Stimulated activated naive B cell treated with anti-CD40 and anti-IgM and Interleukin-4, amounts not matched to agents 10 μg/mL and 1 μg/mL and 100 μg/mL, for 72 hours (primary cell): ENCODE measurements at regions not wholly inside any gene's neighbourhood (a gene's known extent, or its start where the extent isn't known, plus 50 kb on each side); places are given as distances from the start of the nearest gene placed in this dataset.
"Not testable (repeated sequence)": the region's sequence is repeated elsewhere in the genome, so short reads cannot be mapped to it uniquely, and the experiment has no call there.

Experiments used
- ATAC-seq, 2 donors: fragments of 150-1000 bp; cut with Tn5 transposase; replicated peaks; 2 replicates each; pipeline ENCODE4 v1.10.0; 2021; ENCODE audit warnings: moderate library complexity in 1 of 2
- DNase-seq: peaks from one replicate; pipeline ENCODE4 v3.0.0; 2021
- H3K27ac Mint-ChIP-seq: one replicate; pipeline ENCODE4 v1.8.0; 2022; ENCODE audit warnings: mild to moderate bottlenecking, mixed read lengths
- H3K27me3 Mint-ChIP-seq, 2 donors: one replicate each; pipeline ENCODE4 v1.8.0; 2022; ENCODE audit warnings: mixed read lengths in 2 of 2
- H3K36me3 Mint-ChIP-seq, 2 donors: one replicate each; pipeline ENCODE4 v1.8.0; 2022; ENCODE audit warnings: mixed read lengths in 2 of 2, mild to moderate bottlenecking in 1 of 2
- H3K4me1 Mint-ChIP-seq, 2 donors: one replicate each; pipeline ENCODE4 v1.8.0; 2022; ENCODE audit warnings: mixed read lengths in 2 of 2, mild to moderate bottlenecking in 1 of 2
- H3K4me3 Mint-ChIP-seq, 2 donors: one replicate each; pipeline ENCODE4 v1.8.0; 2022; ENCODE audit warnings: mild to moderate bottlenecking in 2 of 2, mixed read lengths in 2 of 2, moderate library complexity in 1 of 2
- H3K9me3 Mint-ChIP-seq, 2 donors: one replicate each; pipeline ENCODE4 v1.8.0; 2022; ENCODE audit warnings: mixed read lengths in 2 of 2, mild to moderate bottlenecking in 1 of 2

DNA sequence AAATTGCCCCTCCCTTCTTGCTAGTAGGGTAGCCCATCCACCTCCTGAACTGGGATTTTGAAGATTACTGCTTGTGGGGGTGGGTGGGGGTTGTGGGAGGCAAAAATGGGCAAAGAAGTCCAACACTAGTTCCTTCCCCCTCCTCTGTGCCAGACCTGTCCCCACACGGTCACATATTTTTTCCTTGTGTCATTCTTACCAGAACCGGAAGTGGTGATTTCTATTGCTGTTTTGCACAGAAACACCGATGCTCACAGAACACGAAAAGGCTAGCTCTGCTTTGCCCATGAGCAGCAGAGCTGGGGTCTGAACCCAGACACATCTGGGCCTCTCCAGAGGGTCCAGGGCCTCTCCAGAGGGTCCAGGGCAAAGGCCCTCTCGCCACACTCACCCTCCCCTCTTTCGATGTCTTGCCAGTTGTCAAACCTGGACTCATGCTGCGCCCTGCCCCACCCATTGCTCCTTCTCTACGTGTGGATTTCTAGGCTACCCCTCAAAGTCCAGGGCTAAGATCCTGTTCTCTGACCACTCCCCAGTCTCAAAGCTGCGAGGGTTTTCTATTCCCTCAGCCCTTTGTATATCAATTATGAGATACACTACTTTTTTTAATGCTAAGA, 264.4 kb upstream of the MSX2 start:
- DNase-seq (no peak), ATAC-seq (no peak)
- no peak overlapping the region for H3K4me3 Mint-ChIP-seq
- no peak overlapping the region for H3K27ac Mint-ChIP-seq
- no peaks in the 10 kb centered on the region for H3K27me3 Mint-ChIP-seq
- H3K4me1 Mint-ChIP-seq, result no peaks in the 10 kb centered on the region
- peaks cover 0 to 4% of the 10 kb centered on the region in 2 donors for H3K9me3 Mint-ChIP-seq
- no peaks in the 10 kb centered on the region for H3K36me3 Mint-ChIP-seq

GRCh38 chr5:174462129-174462528, 262.3 kb upstream of the MSX2 start:
- Mint-ChIP-seq H3K4me1 (no peaks in the 10 kb centered on the region), H3K9me3 (peaks cover 2 to 4% of the 10 kb centered on the region in 2 donors), H3K4me3 (no peak overlapping the region), H3K27ac (no peak overlapping the region), H3K36me3 (no peaks in the 10 kb centered on the region), H3K27me3 (no peaks in the 10 kb centered on the region)
- DNase-seq (no peak), ATAC-seq (no peak)

DNA sequence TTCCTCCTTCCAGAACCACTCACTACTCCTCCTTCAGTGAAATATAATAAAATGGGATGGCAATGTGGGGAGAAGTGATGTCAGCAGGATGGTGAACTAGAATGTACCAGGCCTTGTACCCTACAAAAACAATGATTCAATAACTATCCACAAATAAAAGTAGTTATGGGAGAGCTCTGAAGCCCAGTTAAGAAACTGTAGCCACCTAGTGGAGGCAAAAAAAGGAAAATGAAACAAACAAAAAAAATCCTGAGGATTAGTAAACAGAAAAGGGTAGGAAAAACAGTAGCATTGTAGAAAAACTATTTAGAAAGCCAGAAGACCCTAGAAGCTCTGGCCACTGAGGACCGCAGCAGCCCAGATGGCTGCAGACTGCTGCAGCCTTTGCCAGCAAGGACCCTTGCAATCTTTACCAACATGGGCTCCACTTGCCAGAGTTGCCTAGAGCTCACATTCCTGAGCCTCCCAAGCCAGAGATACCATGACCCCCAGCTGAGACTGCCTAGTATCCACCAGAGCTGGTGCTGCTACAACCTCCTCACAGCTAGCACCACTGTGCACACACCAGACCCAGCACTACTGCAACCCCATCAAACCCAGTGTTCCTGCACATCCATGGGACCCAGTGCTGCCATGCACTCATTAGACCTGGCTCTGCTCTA, 259.7 kb upstream of the MSX2 start:
- Mint-ChIP-seq H3K36me3 (no peaks in the 10 kb centered on the region), H3K27ac (no peak overlapping the region), H3K9me3 (peaks cover 3% of the 10 kb centered on the region in 2 donors), H3K4me1 (no peaks in the 10 kb centered on the region), H3K27me3 (no peaks in the 10 kb centered on the region), H3K4me3 (no peak overlapping the region)
- no peak for DNase-seq
- no peak for ATAC-seq

DNA sequence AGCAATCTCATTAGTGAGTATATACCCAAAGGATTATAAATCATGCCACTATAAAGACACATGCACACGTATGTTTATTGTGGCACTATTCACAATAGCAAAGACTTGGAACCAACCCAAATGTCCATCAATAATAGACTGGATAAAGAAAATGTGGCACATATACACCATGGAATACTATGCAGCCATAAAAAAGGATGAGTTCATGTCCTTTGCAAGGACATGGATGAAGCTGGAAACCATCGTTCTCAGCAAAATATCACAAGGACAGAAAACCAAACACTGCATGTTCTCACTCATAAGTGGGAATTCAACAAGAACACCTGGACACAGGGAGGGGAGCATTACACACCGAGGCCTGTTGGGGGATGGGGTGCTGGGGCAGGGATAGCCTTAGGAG, 252.9 kb upstream of the MSX2 start:
- H3K9me3 Mint-ChIP-seq, result peaks cover 11 to 15% of the 10 kb centered on the region in 2 donors
- H3K4me3 Mint-ChIP-seq, DNase-seq, ATAC-seq, H3K4me1 Mint-ChIP-seq, H3K27ac Mint-ChIP-seq, H3K27me3 Mint-ChIP-seq, H3K36me3 Mint-ChIP-seq: not testable (repeated sequence)

GRCh38 chr5:174472956-174473355, 251.4 kb upstream of the MSX2 start:
- Mint-ChIP-seq H3K36me3 (no peaks in the 10 kb centered on the region), H3K27me3 (no peaks in the 10 kb centered on the region), H3K9me3 (peaks cover 11% of the 10 kb centered on the region in 2 donors), H3K4me1 (no peaks in the 10 kb centered on the region), H3K4me3 (no peak overlapping the region), H3K27ac (no peak overlapping the region)
- no peak for DNase-seq
- ATAC-seq, result no peak

DNA sequence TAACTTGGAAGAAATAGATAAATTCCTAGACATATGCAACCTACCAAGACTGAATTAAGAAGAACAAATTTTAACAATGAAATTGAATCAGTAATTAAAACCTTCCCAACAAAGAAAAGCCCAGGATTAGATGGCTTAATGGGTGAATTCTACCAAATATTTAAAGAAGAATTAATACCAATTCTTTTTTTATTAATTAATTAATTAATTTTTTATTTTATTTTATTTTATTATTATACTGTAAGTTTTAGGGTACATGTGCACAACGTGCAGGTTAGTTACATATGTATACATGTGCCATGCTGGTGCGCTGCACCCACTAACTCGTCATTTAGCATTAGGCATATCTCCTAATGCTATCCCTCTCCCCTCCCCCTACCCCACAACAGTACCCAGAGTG, 248.4 kb upstream of the MSX2 start:
- not testable (repeated sequence) for H3K4me1 Mint-ChIP-seq, H3K27me3 Mint-ChIP-seq, ATAC-seq, H3K36me3 Mint-ChIP-seq, H3K27ac Mint-ChIP-seq, H3K4me3 Mint-ChIP-seq, DNase-seq
- peaks cover 11 to 16% of the 10 kb centered on the region in 2 donors for H3K9me3 Mint-ChIP-seq

GRCh38 chr5:174479325-174479724, 245.1 kb upstream of the MSX2 start:
- Mint-ChIP-seq H3K27ac (no peak overlapping the region), H3K4me1 (no peaks in the 10 kb centered on the region), H3K4me3 (no peak overlapping the region), H3K36me3 (no peaks in the 10 kb centered on the region), H3K9me3 (peaks cover 14 to 17% of the 10 kb centered on the region in 2 donors), H3K27me3 (peaks cover 0 to 3% of the 10 kb centered on the region in 2 donors)
- ATAC-seq (no peak), DNase-seq (no peak)

GRCh38 chr5:174481737-174482136, 242.6 kb upstream of the MSX2 start:
- Mint-ChIP-seq H3K27me3 (peaks cover 0 to 3% of the 10 kb centered on the region in 2 donors), H3K4me3 (no peak overlapping the region), H3K27ac (no peak overlapping the region), H3K4me1 (no peaks in the 10 kb centered on the region), H3K36me3 (no peaks in the 10 kb centered on the region), H3K9me3 (peaks cover 8 to 14% of the 10 kb centered on the region in 2 donors)
- DNase-seq (no peak), ATAC-seq (no peak)

DNA sequence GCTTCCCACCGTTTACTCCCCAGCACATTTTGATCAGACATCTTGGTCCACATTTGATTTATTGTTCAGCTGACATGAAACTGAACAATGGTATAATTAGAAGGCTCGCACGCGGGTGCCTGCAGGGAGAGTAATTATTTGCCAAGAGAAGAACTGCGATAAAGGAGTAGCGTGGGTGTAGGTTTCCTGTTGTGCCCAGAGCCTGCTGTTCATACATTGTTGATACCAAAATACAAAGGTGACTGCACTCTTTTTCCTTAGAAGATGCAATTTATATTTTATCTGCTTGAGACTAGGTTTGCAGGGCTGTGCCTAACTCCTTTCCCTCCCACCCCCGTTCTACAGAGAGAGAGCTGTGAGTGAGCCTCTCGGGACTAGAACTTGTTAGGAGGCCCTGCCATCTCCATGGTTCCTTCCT, 241.8 kb upstream of the MSX2 start:
- Mint-ChIP-seq H3K4me3 (no peak overlapping the region), H3K9me3 (peaks cover 8 to 15% of the 10 kb centered on the region in 2 donors), H3K27ac (no peak overlapping the region), H3K36me3 (no peaks in the 10 kb centered on the region), H3K4me1 (no peaks in the 10 kb centered on the region), H3K27me3 (peaks cover 0 to 3% of the 10 kb centered on the region in 2 donors)
- no peak for ATAC-seq
- no peak for DNase-seq

DNA sequence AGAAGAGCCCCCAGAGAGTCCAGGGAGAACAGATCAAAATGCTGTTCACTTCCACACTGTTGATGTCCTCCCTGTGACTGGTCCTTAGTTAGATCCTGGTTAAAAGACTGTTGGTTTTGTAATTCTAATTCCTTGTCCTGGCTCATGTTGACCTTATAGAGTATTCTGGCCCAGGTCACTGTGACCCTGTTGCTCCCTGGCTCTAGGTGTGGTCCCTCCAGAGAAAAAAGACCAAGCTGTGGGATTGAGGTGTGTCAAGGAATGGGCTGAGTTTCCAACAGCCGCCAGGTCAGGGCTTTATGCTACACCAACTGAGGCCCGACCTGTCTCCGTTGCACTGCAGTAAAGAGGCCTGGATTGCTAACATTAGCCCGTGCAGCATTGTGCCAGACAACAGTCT, 241.0 kb upstream of the MSX2 start:
- DNase-seq, result no peak
- Mint-ChIP-seq H3K27ac (no peak overlapping the region), H3K4me1 (no peaks in the 10 kb centered on the region), H3K27me3 (peaks cover 0 to 3% of the 10 kb centered on the region in 2 donors), H3K4me3 (no peak overlapping the region), H3K9me3 (peaks cover 8 to 14% of the 10 kb centered on the region in 2 donors), H3K36me3 (no peaks in the 10 kb centered on the region)
- no peak for ATAC-seq

GRCh38 chr5:174489215-174489614, 235.2 kb upstream of the MSX2 start:
- H3K36me3 Mint-ChIP-seq, result no peaks in the 10 kb centered on the region
- peaks cover 4% of the 10 kb centered on the region in 2 donors for H3K9me3 Mint-ChIP-seq
- no peak overlapping the region for H3K27ac Mint-ChIP-seq
- H3K4me1 Mint-ChIP-seq, result no peaks in the 10 kb centered on the region
- ATAC-seq (no peak), DNase-seq (no peak)
- no peak overlapping the region for H3K4me3 Mint-ChIP-seq
- no peaks in the 10 kb centered on the region for H3K27me3 Mint-ChIP-seq

DNA sequence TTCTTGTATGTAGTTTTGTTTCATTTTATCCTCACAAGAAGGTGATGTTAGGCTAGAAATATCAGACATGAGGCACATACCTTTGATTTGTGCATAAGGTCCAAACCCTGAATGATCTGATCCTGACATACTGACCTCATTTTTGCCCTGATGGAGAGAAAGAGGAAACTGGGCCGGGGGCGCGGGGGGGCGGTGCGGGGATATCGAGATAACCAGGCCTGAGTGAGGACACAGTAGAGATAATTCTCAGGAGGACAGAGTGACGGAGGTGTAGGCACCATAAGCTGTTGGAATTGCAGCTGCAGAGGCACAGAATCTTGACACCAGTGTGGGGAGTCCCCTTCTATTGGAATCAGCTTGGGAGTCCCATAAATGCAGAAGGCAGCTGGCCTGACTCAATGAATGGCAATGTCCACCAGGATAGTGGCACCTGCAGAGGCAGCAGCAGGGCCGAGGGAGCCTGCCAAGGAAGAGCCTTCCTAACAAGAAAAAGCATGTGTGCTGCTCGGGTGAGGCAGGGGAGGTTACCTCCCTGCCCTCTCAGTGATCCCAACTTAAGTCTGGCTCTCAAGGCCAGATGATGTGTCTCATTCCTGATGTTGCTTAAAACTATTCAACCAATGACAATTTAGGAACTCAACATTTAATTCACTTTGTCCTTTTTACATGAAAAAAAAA, 234.3 kb upstream of the MSX2 start:
- H3K4me1 Mint-ChIP-seq, result no peaks in the 10 kb centered on the region
- ATAC-seq (no peak), DNase-seq (no peak)
- no peak overlapping the region for H3K4me3 Mint-ChIP-seq
- peaks cover 0 to 2% of the 10 kb centered on the region in 2 donors for H3K9me3 Mint-ChIP-seq
- H3K27me3 Mint-ChIP-seq, result no peaks in the 10 kb centered on the region
- no peaks in the 10 kb centered on the region for H3K36me3 Mint-ChIP-seq
- H3K27ac Mint-ChIP-seq, result no peak overlapping the region

- Mint-ChIP-seq H3K4me3 (no peak overlapping the region), H3K9me3 (peaks cover 0 to 2% of the 10 kb centered on the region in 2 donors), H3K27ac (no peak overlapping the region), H3K4me1 (no peaks in the 10 kb centered on the region), H3K27me3 (no peaks in the 10 kb centered on the region), H3K36me3 (no peaks in the 10 kb centered on the region)
- DNase-seq, result no peak
- ATAC-seq, result no peak
Observed at GRCh38 chr5:174490728-174491127, 233.7 kb upstream of the MSX2 start.

DNA sequence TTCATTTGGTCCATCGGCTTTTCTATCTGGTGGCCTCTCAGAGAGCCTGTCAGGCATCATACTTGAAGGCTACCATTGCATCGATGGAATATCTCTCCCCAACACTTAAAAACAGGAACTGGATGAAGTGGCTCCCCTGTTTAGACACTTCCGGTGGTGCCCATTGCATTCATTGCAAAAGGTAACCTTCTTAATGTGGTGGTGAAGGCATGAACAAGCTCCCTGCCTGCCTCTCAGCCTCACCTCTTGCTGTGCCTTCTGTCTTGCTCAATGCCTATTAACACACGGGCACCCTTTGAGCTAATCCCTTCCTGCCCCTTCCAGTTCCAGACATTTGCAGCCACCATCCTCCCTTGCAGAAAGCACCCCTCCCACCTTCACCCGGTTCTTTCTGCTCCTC, 233.1 kb upstream of the MSX2 start:
- Mint-ChIP-seq H3K9me3 (peaks cover 0 to 2% of the 10 kb centered on the region in 2 donors), H3K36me3 (no peaks in the 10 kb centered on the region), H3K27ac (no peak overlapping the region), H3K4me1 (no peaks in the 10 kb centered on the region), H3K4me3 (no peak overlapping the region), H3K27me3 (no peaks in the 10 kb centered on the region)
- no peak for DNase-seq
- ATAC-seq, result no peak

GRCh38 chr5:174491761-174492350, 232.5 kb upstream of the MSX2 start:
- H3K27ac Mint-ChIP-seq, result no peak overlapping the region
- ATAC-seq (no peak), DNase-seq (no peak)
- H3K4me1 Mint-ChIP-seq, result no peaks in the 10 kb centered on the region
- H3K27me3 Mint-ChIP-seq, result no peaks in the 10 kb centered on the region
- no peak overlapping the region for H3K4me3 Mint-ChIP-seq
- H3K36me3 Mint-ChIP-seq, result no peaks in the 10 kb centered on the region
- peaks cover 0 to 2% of the 10 kb centered on the region in 2 donors for H3K9me3 Mint-ChIP-seq
